GM12875 (cell line): ENCODE measurements at regions not wholly inside any gene's neighbourhood (a gene's known extent, or its start where the extent isn't known, plus 50 kb on each side); places are given as distances from the start of the nearest gene placed in this dataset.
A peak's percentile ranks its signal among the peaks of the same experiment; 100 is the strongest.
"Not testable (repeated sequence)": the region's sequence is repeated elsewhere in the genome, so short reads cannot be mapped to it uniquely, and the experiment has no call there.

Experiments used
- H3K4me3 ChIP-seq: one replicate; pipeline ENCODE4 v1.5.1; 2011; ENCODE audit warnings: low read depth, low read length, control low read depth
- CTCF ChIP-seq: IDR thresholded peaks from 2 replicates; pipeline ENCODE4 v1.5.1; 2011; ENCODE audit warnings: low read depth, mild to moderate bottlenecking, control low read depth, inconsistent platforms, low read length, moderate library complexity, borderline replicate concordance; ENCODE audit not compliant: insufficient read depth

GRCh38 chrX:102837847-102838246 lies 99.2 kb upstream of the RAB40AL start:
- no peak overlapping the region for H3K4me3 ChIP-seq
- TF ChIP-seq CTCF: no peak

- no peak overlapping the region for H3K4me3 ChIP-seq
- peak; percentile 27; the same call in 1 of the 2 replicates for TF ChIP-seq CTCF
Observed at GRCh38 chrX:102840871-102841705, 96.0 kb upstream of the RAB40AL start.

- no peak overlapping the region for H3K4me3 ChIP-seq
- no peak for TF ChIP-seq CTCF
Observed at GRCh38 chrX:102841706-102842003, 95.4 kb upstream of the RAB40AL start.

- no peak for TF ChIP-seq CTCF
- no peak overlapping the region for H3K4me3 ChIP-seq
Observed at GRCh38 chrX:102845020-102845419, 92.1 kb upstream of the RAB40AL start.

- no peak for TF ChIP-seq CTCF
- H3K4me3 ChIP-seq: no peak overlapping the region
Observed at GRCh38 chrX:102846544-102847236, 90.4 kb upstream of the RAB40AL start.

GRCh38 chrX:102847362-102847761 lies 89.7 kb upstream of the RAB40AL start:
- H3K4me3 ChIP-seq: no peak overlapping the region
- TF ChIP-seq CTCF: no peak

- no peak for TF ChIP-seq CTCF
Observed at GRCh38 chrX:102849396-102849795, 87.7 kb upstream of the RAB40AL start.

GRCh38 chrX:102858826-102859549 lies 78.1 kb upstream of the RAB40AL start:
- not testable (repeated sequence) for H3K4me3 ChIP-seq

More at GRCh38 chrX:102849396-102849795, 87.7 kb upstream of the RAB40AL start:
- no peak overlapping the region for H3K4me3 ChIP-seq
